C4-2B (cell line): ENCODE measurements at regions not wholly inside any gene's neighbourhood (a gene's known extent, or its start where the extent isn't known, plus 50 kb on each side); places are given as distances from the start of the nearest gene placed in this dataset.

ENCODE experiments used
- H3K27ac ChIP-seq: fragments of 450-650 bp; 2 replicates; pipeline ENCODE4 v1.5.1; 2017
- CTCF ChIP-seq: fragments of 450-650 bp; conservative IDR thresholded peaks from 2 replicates; pipeline ENCODE4 v1.5.1; 2017; ENCODE audit warnings: mild to moderate bottlenecking
- ZFX ChIP-seq: fragments of 450-650 bp; IDR thresholded peaks from 2 replicates; pipeline ENCODE4 v1.6.1; 2017

GRCh38 chr21:32167513-32167912 is 111.3 kb downstream of the MIS18A start:
- H3K27ac ChIP-seq, result no peak overlapping the region
- TF ChIP-seq CTCF (no peak), ZFX (no peak)

- no peak overlapping the region for H3K27ac ChIP-seq
- TF ChIP-seq CTCF, result no peak
- TF ChIP-seq ZFX, result no peak
Measured at GRCh38 chr21:32163386-32163785, 115.5 kb downstream of the MIS18A start.

- no peak overlapping the region for H3K27ac ChIP-seq
- no peak for TF ChIP-seq ZFX
- no peak for TF ChIP-seq CTCF
Measured at GRCh38 chr21:32162727-32163320, 116.0 kb downstream of the MIS18A start.

- TF ChIP-seq CTCF (no peak), ZFX (no peak)
- H3K27ac ChIP-seq, result no peak overlapping the region
Measured at GRCh38 chr21:32155226-32155625, 123.6 kb downstream of the MIS18A start.

GRCh38 chr21:32147041-32147440 is 131.8 kb downstream of the MIS18A start:
- TF ChIP-seq CTCF (no peak), ZFX (no peak)
- no peak overlapping the region for H3K27ac ChIP-seq

GRCh38 chr21:32144851-32145250 is 134.0 kb downstream of the MIS18A start:
- no peak for TF ChIP-seq ZFX
- no peak for TF ChIP-seq CTCF
- H3K27ac ChIP-seq, result no peak overlapping the region

- H3K27ac ChIP-seq, result no peak overlapping the region
- TF ChIP-seq CTCF (no peak), ZFX (no peak)
Measured at GRCh38 chr21:32143241-32143939, 135.5 kb downstream of the MIS18A start.
